ENCODE measurements at regions not wholly inside any gene's neighbourhood (a gene's known extent, or its start where the extent isn't known, plus 50 kb on each side); places are given as distances from the start of the nearest gene placed in this dataset.

GRCh38 chr4:28558895-28559294 is 1698.3 kb downstream of the STIM2 start:
- TF ChIP-seq SPI1 (IDR thresholded peaks at IDR 0.05; ENCODE audit: borderline replicate concordance, low read depth) = no peak
- Histone ChIP-seq H3K27ac (replicated peaks) (no peak overlapping the region), H3K27me3 (ENCODE audit: insufficient read depth, poor library complexity, severe bottlenecking) (no peaks in the 10 kb centered on the region), H3K4me3 (replicated peaks; ENCODE audit: insufficient read depth, low read length) (no peak overlapping the region)
- DNase-seq (ENCODE audit: low read depth in 1 of 2, low spot score in 1 of 2) = no peak

- Histone ChIP-seq H3K27me3 (ENCODE audit: insufficient read depth, poor library complexity, severe bottlenecking) (no peaks in the 10 kb centered on the region), H3K27ac (replicated peaks) (no peak overlapping the region), H3K4me3 (replicated peaks; ENCODE audit: insufficient read depth, low read length) (no peak overlapping the region)
- no peak for DNase-seq (ENCODE audit: low read depth in 1 of 2, low spot score in 1 of 2)
- TF ChIP-seq POLR2AphosphoS5 (IDR thresholded peaks at IDR 0.05; ENCODE audit: low read depth) = no peak
- TF ChIP-seq CTCF (IDR thresholded peaks at IDR 0.05; ENCODE audit: insufficient read depth, low read length) = no peak
- TF ChIP-seq REST (IDR thresholded peaks at IDR 0.05; ENCODE audit: insufficient replicate concordance, low read depth) = no peak
- TF ChIP-seq GABPA (IDR thresholded peaks at IDR 0.05; ENCODE audit: low read depth) = no peak
- TF ChIP-seq SPI1 (IDR thresholded peaks at IDR 0.05; ENCODE audit: borderline replicate concordance, low read depth) = no peak
These were observed 1702.3 kb downstream of the STIM2 start for GRCh38 chr4:28562913-28563312.

- no peaks in the 10 kb centered on the region for H3K27me3 ChIP-seq (ENCODE audit: insufficient read depth, poor library complexity, severe bottlenecking)
- DNase-seq (ENCODE audit: low read depth in 1 of 2, low spot score in 1 of 2) = no peak
- no peak overlapping the region for H3K27ac ChIP-seq (replicated peaks)
- no peak overlapping the region for H3K4me3 ChIP-seq (replicated peaks; ENCODE audit: insufficient read depth, low read length)
- TF ChIP-seq GABPA (IDR thresholded peaks at IDR 0.05; ENCODE audit: low read depth) (no peak), REST (IDR thresholded peaks at IDR 0.05; ENCODE audit: insufficient replicate concordance, low read depth) (no peak), POLR2AphosphoS5 (IDR thresholded peaks at IDR 0.05; ENCODE audit: low read depth) (no peak)
These were observed 1704.8 kb downstream of the STIM2 start for GRCh38 chr4:28565396-28565795.

- TF ChIP-seq GABPA (IDR thresholded peaks at IDR 0.05; ENCODE audit: low read depth) = no peak
- TF ChIP-seq POLR2AphosphoS5 (IDR thresholded peaks at IDR 0.05; ENCODE audit: low read depth) = no peak
- TF ChIP-seq SPI1 (IDR thresholded peaks at IDR 0.05; ENCODE audit: borderline replicate concordance, low read depth) = no peak
- TF ChIP-seq REST (IDR thresholded peaks at IDR 0.05; ENCODE audit: insufficient replicate concordance, low read depth) = no peak
- TF ChIP-seq CTCF (IDR thresholded peaks at IDR 0.05; ENCODE audit: insufficient read depth, low read length) = no peak
- Histone ChIP-seq H3K27me3 (ENCODE audit: insufficient read depth, poor library complexity, severe bottlenecking) (no peaks in the 10 kb centered on the region), H3K27ac (replicated peaks) (no peak overlapping the region), H3K4me3 (replicated peaks; ENCODE audit: insufficient read depth, low read length) (no peak overlapping the region)
- DNase-seq (ENCODE audit: low read depth in 1 of 2, low spot score in 1 of 2) = no peak
These were observed 1740.3 kb downstream of the STIM2 start for GRCh38 chr4:28600958-28601357.

All from HL-60 (cell line).